ENCODE measurements at regions not wholly inside any gene's neighbourhood (a gene's known extent, or its start where the extent isn't known, plus 50 kb on each side); places are given as distances from the start of the nearest gene placed in this dataset.

DNA sequence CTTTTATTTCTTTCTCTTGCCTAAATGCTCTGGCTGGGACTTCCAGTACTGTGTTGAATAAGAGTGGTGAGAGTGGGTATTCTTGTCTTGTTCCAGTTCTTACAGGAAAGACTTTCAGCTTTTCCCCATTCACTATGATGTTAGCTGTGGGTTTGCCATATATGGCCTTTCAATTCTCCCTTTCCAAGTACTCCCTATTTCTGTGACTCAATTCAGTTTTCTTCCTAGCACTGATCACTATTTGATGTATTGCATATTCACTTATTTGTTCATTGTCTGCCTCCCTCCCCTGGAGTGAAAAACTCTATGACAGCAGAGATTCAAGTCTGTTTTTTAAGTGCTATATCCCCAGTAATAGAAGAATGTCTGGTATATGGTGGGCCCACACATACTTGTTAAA is 618.2 kb upstream of the CAMK1G start:
- H3K4me3 ChIP-seq: no peak overlapping the region
- intact Hi-C loops (cut with DNase I): no loop called here
- no peaks in the 10 kb centered on the region for H3K4me1 ChIP-seq
- TF ChIP-seq CTCF (IDR thresholded peaks at IDR 0.05): no peak
- no peak overlapping the region for H3K27ac ChIP-seq
- H3K9me3 ChIP-seq: peaks cover 0 to 2% of the 10 kb centered on the region in 2 donors
- no peaks in the 10 kb centered on the region for H3K36me3 ChIP-seq
- H3K27me3 ChIP-seq: no peaks in the 10 kb centered on the region
- no peak for DNase-seq
- no peak for ATAC-seq

- Histone ChIP-seq H3K36me3 (no peaks in the 10 kb centered on the region), H3K9me3 (no peaks in the 10 kb centered on the region), H3K4me1 (no peaks in the 10 kb centered on the region), H3K4me3 (no peak overlapping the region), H3K27ac (no peak overlapping the region), H3K27me3 (no peaks in the 10 kb centered on the region)
- DNase-seq (no peak), ATAC-seq (no peak)
- intact Hi-C loops (cut with DNase I): no loop called here
- TF ChIP-seq CTCF (IDR thresholded peaks at IDR 0.05): no peak
Observed at GRCh38 chr1:208967334-208967733, 616.2 kb upstream of the CAMK1G start.

- H3K4me1 ChIP-seq: no peaks in the 10 kb centered on the region
- ATAC-seq (no peak), DNase-seq (no peak)
- H3K27ac ChIP-seq: no peak overlapping the region
- TF ChIP-seq CTCF (IDR thresholded peaks at IDR 0.05): no peak
- no peaks in the 10 kb centered on the region for H3K9me3 ChIP-seq
- intact Hi-C loops (cut with DNase I): no loop called here
- H3K27me3 ChIP-seq: no peaks in the 10 kb centered on the region
- no peaks in the 10 kb centered on the region for H3K36me3 ChIP-seq
- no peak overlapping the region for H3K4me3 ChIP-seq
Observed at GRCh38 chr1:208974717-208975116, 608.8 kb upstream of the CAMK1G start.

GRCh38 chr1:208975456-208975855 is 608.1 kb upstream of the CAMK1G start:
- Histone ChIP-seq H3K4me1 (no peaks in the 10 kb centered on the region), H3K36me3 (no peaks in the 10 kb centered on the region), H3K4me3 (no peak overlapping the region), H3K9me3 (no peaks in the 10 kb centered on the region), H3K27me3 (no peaks in the 10 kb centered on the region), H3K27ac (no peak overlapping the region)
- DNase-seq: no peak
- no peak for TF ChIP-seq CTCF (IDR thresholded peaks at IDR 0.05)
- no peak for ATAC-seq
- intact Hi-C loops (cut with DNase I): no loop called here

DNA sequence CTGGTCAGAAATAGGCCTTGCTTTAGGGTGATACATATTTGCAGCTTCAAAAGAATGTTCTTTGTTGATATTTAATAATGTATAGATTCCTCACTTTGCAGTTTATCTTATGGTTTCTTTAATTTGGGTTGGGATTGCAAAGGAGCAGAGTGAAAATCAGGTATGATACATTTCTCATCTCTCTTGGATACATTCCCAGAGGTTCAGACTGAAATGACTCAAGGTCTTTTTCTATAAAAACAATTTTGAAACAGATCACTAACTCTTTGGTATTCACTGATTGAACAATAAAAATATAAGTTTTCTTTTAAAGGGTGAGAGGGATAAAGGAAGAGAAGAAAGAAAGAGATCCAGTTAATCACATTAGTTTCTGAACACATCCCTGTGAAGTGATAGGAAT is 606.5 kb upstream of the CAMK1G start:
- Histone ChIP-seq H3K4me3 (no peak overlapping the region), H3K27me3 (no peaks in the 10 kb centered on the region), H3K4me1 (no peaks in the 10 kb centered on the region), H3K36me3 (no peaks in the 10 kb centered on the region), H3K27ac (no peak overlapping the region), H3K9me3 (no peaks in the 10 kb centered on the region)
- intact Hi-C loops (cut with DNase I): no loop called here
- TF ChIP-seq CTCF (IDR thresholded peaks at IDR 0.05): no peak
- ATAC-seq (no peak), DNase-seq (no peak)

Data from left lung (tissue), 4 donors.